OCI-LY1 (cell line): ENCODE measurements at regions not wholly inside any gene's neighbourhood (a gene's known extent, or its start where the extent isn't known, plus 50 kb on each side); places are given as distances from the start of the nearest gene placed in this dataset.

Experiments
- H2AFZ ChIP-seq: fragments of 200-600 bp; sonication (generic), shearing (Covaris generic); 2 replicates; pipeline ENCODE4 v1.6.0; 2014; ENCODE audit warnings: antibody characterized with exemption, mild to moderate bottlenecking, low read length
- H3F3A ChIP-seq: fragments of 200-600 bp; sonication (generic), shearing (Covaris generic); 2 replicates; pipeline ENCODE4 v1.6.0; 2014; ENCODE audit warnings: mild to moderate bottlenecking, antibody characterized with exemption, low read length, moderate library complexity; ENCODE audit not compliant: insufficient read depth
- H3K27ac ChIP-seq: fragments of 200-600 bp; sonication (generic); 2 replicates; pipeline ENCODE4 v1.5.1; 2014; ENCODE audit warnings: low read length, mixed run types, mild to moderate bottlenecking, low read depth; ENCODE audit not compliant: poor library complexity, severe bottlenecking
- H3K27me3 ChIP-seq: fragments of 200-600 bp; sonication (generic); 2 replicates; pipeline ENCODE4 v1.6.0; 2014; ENCODE audit warnings: antibody characterized with exemption, mild to moderate bottlenecking, low read length, moderate library complexity; ENCODE audit not compliant: insufficient read depth
- H3K36me3 ChIP-seq: fragments of 200-600 bp; sonication (generic); 2 replicates; pipeline ENCODE4 v1.6.1; 2014; ENCODE audit warnings: mild to moderate bottlenecking, antibody characterized with exemption, low read length, moderate library complexity, mixed read lengths; ENCODE audit not compliant: insufficient read depth
- H3K4me1 ChIP-seq: fragments of 200-600 bp; sonication (generic); 2 replicates; pipeline ENCODE4 v1.5.1; 2014; ENCODE audit warnings: mild to moderate bottlenecking, low read length, moderate library complexity; ENCODE audit not compliant: insufficient read depth, severe bottlenecking
- H3K4me2 ChIP-seq: fragments of 200-600 bp; sonication (generic), shearing (Covaris generic); 2 replicates; pipeline ENCODE4 v1.6.1; 2014; ENCODE audit warnings: low read length
- H3K4me3 ChIP-seq: fragments of 200-600 bp; sonication (generic); 2 replicates; pipeline ENCODE4 v1.5.1; 2014; ENCODE audit warnings: low read length, low read depth, mild to moderate bottlenecking, mixed read lengths; ENCODE audit not compliant: poor library complexity, severe bottlenecking
- H3K79me2 ChIP-seq: fragments of 200-600 bp; shearing (Covaris generic); 2 replicates; pipeline ENCODE4 v1.6.1; 2016; ENCODE audit warnings: mixed run types, low read length, mixed read lengths; ENCODE audit not compliant: insufficient read depth
- H3K9ac ChIP-seq: fragments of 200-600 bp; sonication (generic), shearing (Covaris generic); 2 replicates; pipeline ENCODE4 v1.6.1; 2014; ENCODE audit warnings: mild to moderate bottlenecking, low read length, mixed read lengths
- H3K9me2 ChIP-seq: fragments of 200-600 bp; sonication (generic), shearing (Covaris generic); 2 replicates; pipeline ENCODE4 v1.6.1; 2014; ENCODE audit warnings: low read depth, mild to moderate bottlenecking, low read length, mixed read lengths
- H3K9me3 ChIP-seq: fragments of 200-600 bp; shearing (Covaris generic); 2 replicates; pipeline ENCODE4 v1.6.1; 2014; ENCODE audit warnings: low read length, mixed read lengths
- H4K20me1 ChIP-seq: fragments of 200-600 bp; sonication (generic), shearing (Covaris generic); 2 replicates; pipeline ENCODE4 v1.6.0; 2016; ENCODE audit warnings: mild to moderate bottlenecking, low read length; ENCODE audit not compliant: insufficient read depth
- EZH2 ChIP-seq: fragments of 200-600 bp; sonication (generic), shearing (Covaris generic); IDR thresholded peaks from 2 replicates; pipeline ENCODE4 v1.8.0; 2017; ENCODE audit warnings: borderline replicate concordance, mixed run types, mild to moderate bottlenecking, antibody characterized with exemption, low read length, moderate library complexity, mixed read lengths
- TF ChIP-seq, protein P1 (sequence below): fragments of 200-600 bp; sonication (generic), shearing (Covaris generic); IDR thresholded peaks from 2 replicates; pipeline ENCODE4 v1.5.1; 2017; ENCODE audit warnings: mild to moderate bottlenecking, antibody characterized with exemption, low read length, moderate library complexity, mixed read lengths

- TF ChIP-seq, protein P1, sequence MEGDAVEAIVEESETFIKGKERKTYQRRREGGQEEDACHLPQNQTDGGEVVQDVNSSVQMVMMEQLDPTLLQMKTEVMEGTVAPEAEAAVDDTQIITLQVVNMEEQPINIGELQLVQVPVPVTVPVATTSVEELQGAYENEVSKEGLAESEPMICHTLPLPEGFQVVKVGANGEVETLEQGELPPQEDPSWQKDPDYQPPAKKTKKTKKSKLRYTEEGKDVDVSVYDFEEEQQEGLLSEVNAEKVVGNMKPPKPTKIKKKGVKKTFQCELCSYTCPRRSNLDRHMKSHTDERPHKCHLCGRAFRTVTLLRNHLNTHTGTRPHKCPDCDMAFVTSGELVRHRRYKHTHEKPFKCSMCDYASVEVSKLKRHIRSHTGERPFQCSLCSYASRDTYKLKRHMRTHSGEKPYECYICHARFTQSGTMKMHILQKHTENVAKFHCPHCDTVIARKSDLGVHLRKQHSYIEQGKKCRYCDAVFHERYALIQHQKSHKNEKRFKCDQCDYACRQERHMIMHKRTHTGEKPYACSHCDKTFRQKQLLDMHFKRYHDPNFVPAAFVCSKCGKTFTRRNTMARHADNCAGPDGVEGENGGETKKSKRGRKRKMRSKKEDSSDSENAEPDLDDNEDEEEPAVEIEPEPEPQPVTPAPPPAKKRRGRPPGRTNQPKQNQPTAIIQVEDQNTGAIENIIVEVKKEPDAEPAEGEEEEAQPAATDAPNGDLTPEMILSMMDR, result no peak
- TF ChIP-seq EZH2, result no peak
- no peaks in the 10 kb centered on the region for H3K36me3 ChIP-seq
- no peaks in the 10 kb centered on the region for H3K9me3 ChIP-seq
- H3K9ac ChIP-seq, result no peak overlapping the region
- H3K9me2 ChIP-seq, result no peaks in the 10 kb centered on the region
- no peaks in the 10 kb centered on the region for H4K20me1 ChIP-seq
- H3F3A ChIP-seq, result no peaks in the 10 kb centered on the region
- no peak overlapping the region for H3K27ac ChIP-seq
- H3K4me1 ChIP-seq, result no peaks in the 10 kb centered on the region
- H3K4me3 ChIP-seq, result no peak overlapping the region
- no peaks in the 10 kb centered on the region for H3K79me2 ChIP-seq
- no peak overlapping the region for H2AFZ ChIP-seq
- H3K4me2 ChIP-seq, result no peak overlapping the region
- H3K27me3 ChIP-seq, result no peaks in the 10 kb centered on the region
Observed at GRCh38 chr3:170750478-170750830, 119.5 kb downstream of the RPL22L1 start.

- Histone ChIP-seq H3K79me2 (no peaks in the 10 kb centered on the region), H2AFZ (no peak overlapping the region), H4K20me1 (no peaks in the 10 kb centered on the region), H3K4me2 (no peak overlapping the region), H3K9me2 (no peaks in the 10 kb centered on the region), H3K27me3 (no peaks in the 10 kb centered on the region), H3K4me1 (no peaks in the 10 kb centered on the region), H3K9ac (no peak overlapping the region), H3K4me3 (no peak overlapping the region), H3K27ac (no peak overlapping the region), H3K9me3 (no peaks in the 10 kb centered on the region), H3F3A (no peaks in the 10 kb centered on the region), H3K36me3 (no peaks in the 10 kb centered on the region)
- TF ChIP-seq EZH2, result no peak
- TF ChIP-seq, protein P1, result no peak
Observed at GRCh38 chr3:170749765-170750477, 120.1 kb downstream of the RPL22L1 start.

GRCh38 chr3:170749185-170749584 is 120.8 kb downstream of the RPL22L1 start:
- no peaks in the 10 kb centered on the region for H3K27me3 ChIP-seq
- no peak overlapping the region for H3K9ac ChIP-seq
- H3K4me3 ChIP-seq, result no peak overlapping the region
- H3K36me3 ChIP-seq, result no peaks in the 10 kb centered on the region
- H3K27ac ChIP-seq, result no peak overlapping the region
- no peaks in the 10 kb centered on the region for H3K9me2 ChIP-seq
- no peak overlapping the region for H2AFZ ChIP-seq
- no peaks in the 10 kb centered on the region for H3K9me3 ChIP-seq
- TF ChIP-seq EZH2, result no peak
- TF ChIP-seq, protein P1, result no peak
- no peaks in the 10 kb centered on the region for H4K20me1 ChIP-seq
- no peak overlapping the region for H3K4me2 ChIP-seq
- H3K79me2 ChIP-seq, result no peaks in the 10 kb centered on the region
- H3K4me1 ChIP-seq, result no peaks in the 10 kb centered on the region
- no peaks in the 10 kb centered on the region for H3F3A ChIP-seq
